A673 (cell line): ENCODE measurements at regions not wholly inside any gene's neighbourhood (a gene's known extent, or its start where the extent isn't known, plus 50 kb on each side); places are given as distances from the start of the nearest gene placed in this dataset.

Experiments used
- BruUV-seq: library from RNA; stranded (reverse); fragments of 400-500 nt; replicated peaks from 2 replicates; lab custom pipeline; 2021; lab: Mats Ljungman, UMichigan
- CTCF ChIA-PET: fragments of 300-600 bp; sonication (Branson Sonifier 250); formaldehyde crosslinking; loops from one replicate; lab custom pipeline; 2022; ENCODE audit warnings: antibody characterized with exemption; lab: Charles Lee
- POLR2A ChIA-PET: fragments of 300-600 bp; sonication (Branson Sonifier 250); formaldehyde crosslinking; loops from one replicate; lab custom pipeline; 2022; ENCODE audit warnings: antibody characterized with exemption; ENCODE audit not compliant: low non-redundant PET; lab: Charles Lee
- DNase-seq: peaks from one replicate; pipeline ENCODE4 v3.0.0-alpha.2; 2015; ENCODE audit warnings: low spot score
- H3K27ac ChIP-seq: fragments of 200-600 bp; sonication (generic); 2 replicates; pipeline ENCODE4 v1.5.1; 2016; ENCODE audit warnings: mixed run types, low read depth, mild to moderate bottlenecking, mixed read lengths, antibody characterized with exemption, low read length; ENCODE audit not compliant: poor library complexity, severe bottlenecking
- H3K27me3 ChIP-seq: fragments of 200-600 bp; sonication (generic); replicated peaks from 2 replicates; pipeline ENCODE4 v1.6.1; 2017; ENCODE audit warnings: mixed run types, low read depth, mild to moderate bottlenecking, mixed read lengths, antibody characterized with exemption, low read length; ENCODE audit not compliant: insufficient read depth, poor library complexity
- H3K36me3 ChIP-seq: fragments of 200-600 bp; sonication (generic); 2 replicates; pipeline ENCODE4 v1.6.1; 2016; ENCODE audit warnings: mixed run types, mild to moderate bottlenecking, mixed read lengths, antibody characterized with exemption, low read length; ENCODE audit not compliant: insufficient read depth, poor library complexity, severe bottlenecking
- H3K4me1 ChIP-seq: fragments of 200-600 bp; sonication (generic); 2 replicates; pipeline ENCODE4 v1.6.1; 2017; ENCODE audit warnings: mixed run types, mild to moderate bottlenecking, mixed read lengths, antibody characterized with exemption, low read length; ENCODE audit not compliant: insufficient read depth, poor library complexity, severe bottlenecking
- H3K4me3 ChIP-seq: fragments of 200-600 bp; sonication (generic); 2 replicates; pipeline ENCODE4 v1.5.1; 2016; ENCODE audit warnings: low read depth, mixed run types, mild to moderate bottlenecking, mixed read lengths, low read length; ENCODE audit not compliant: poor library complexity, severe bottlenecking
- H3K9me3 ChIP-seq: fragments of 200-600 bp; sonication (generic); 2 replicates; pipeline ENCODE4 v1.6.1; 2016; ENCODE audit warnings: mixed run types, low read depth, mild to moderate bottlenecking, mixed read lengths, antibody characterized with exemption, low read length; ENCODE audit not compliant: poor library complexity, severe bottlenecking
- CTCF ChIP-seq: fragments of 300-800, 200-600 bp; sonication (generic); conservative IDR thresholded peaks from 2 replicates; pipeline ENCODE4 v1.5.1; 2017; ENCODE audit warnings: low read depth, mild to moderate bottlenecking, antibody characterized with exemption, low read length, moderate library complexity, mixed read lengths
- EZH2 ChIP-seq: fragments of 200-600 bp; sonication (generic); IDR thresholded peaks from 2 replicates; pipeline ENCODE4 v1.6.1; 2017; ENCODE audit warnings: borderline replicate concordance, low read depth, mild to moderate bottlenecking, mixed read lengths, antibody characterized with exemption, low read length; ENCODE audit not compliant: poor library complexity, severe bottlenecking
- intact Hi-C: fragments of 100-400 bp; cut with micrococcal nuclease; formaldehyde crosslinking; loops from one replicate; pipeline ENCODE4 v1.10.0; 2022; ENCODE audit not compliant: unreplicated experiment

DNA sequence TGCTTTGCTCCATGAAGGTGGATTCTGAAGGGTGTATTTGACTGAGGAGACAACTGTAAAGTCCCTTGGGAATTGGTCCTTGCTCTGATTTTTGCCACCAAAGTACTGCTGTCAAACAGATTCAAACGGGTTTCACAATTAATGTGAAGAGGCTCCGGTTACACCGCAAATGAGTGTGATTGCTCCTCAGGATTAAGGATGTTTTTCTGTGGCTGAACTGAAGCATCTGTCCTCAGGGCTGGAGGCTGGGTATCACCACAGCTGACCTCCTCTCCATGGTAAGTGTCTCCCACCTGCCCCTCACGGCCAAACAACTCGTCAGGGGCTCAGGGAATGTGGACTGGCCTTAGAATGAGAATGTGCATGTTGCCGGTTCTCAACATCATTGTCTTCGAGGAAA lies 130.4 kb upstream of the NDUFV2 start:
- no peaks in the 10 kb centered on the region for H3K4me1 ChIP-seq
- no peaks in the 10 kb centered on the region for H3K9me3 ChIP-seq
- ChIA-PET CTCF (no interaction called here), POLR2A (no interaction called here)
- no peaks in the 10 kb centered on the region for H3K27me3 ChIP-seq
- DNase-seq, result no peak
- no peaks in the 10 kb centered on the region for H3K36me3 ChIP-seq
- no peak overlapping the region for H3K4me3 ChIP-seq
- TF ChIP-seq CTCF (no peak), EZH2 (no peak)
- no TSS peak for BruUV-seq
- H3K27ac ChIP-seq, result no peak overlapping the region
- intact Hi-C loops, result no loop called here

DNA sequence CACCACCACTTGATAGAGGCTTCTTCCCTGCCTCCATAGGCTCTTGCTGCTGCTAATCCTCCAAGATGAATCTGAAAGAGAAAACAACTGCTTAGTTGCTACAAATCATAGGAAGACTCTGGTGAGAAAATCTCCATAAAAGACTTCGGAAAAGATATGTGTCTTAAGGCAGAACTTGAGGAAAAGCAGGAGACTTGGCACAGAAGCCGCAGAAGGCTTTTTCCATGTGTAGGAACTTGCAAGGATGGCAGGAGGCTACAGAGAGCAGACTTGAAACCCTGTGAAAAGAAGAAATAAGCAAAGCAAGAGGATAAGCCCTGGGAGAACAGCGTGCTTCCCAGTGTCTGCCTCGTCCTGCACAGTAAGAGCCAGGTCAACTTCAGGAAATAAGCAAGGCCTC lies 128.2 kb upstream of the NDUFV2 start:
- no peak overlapping the region for H3K27ac ChIP-seq
- BruUV-seq, result no TSS peak
- no peak for DNase-seq
- POLR2A ChIA-PET, result no interaction called here
- H3K27me3 ChIP-seq, result no peaks in the 10 kb centered on the region
- no peaks in the 10 kb centered on the region for H3K9me3 ChIP-seq
- no peaks in the 10 kb centered on the region for H3K4me1 ChIP-seq
- CTCF ChIA-PET, result no interaction called here
- no peaks in the 10 kb centered on the region for H3K36me3 ChIP-seq
- intact Hi-C loops, result no loop called here
- no peak for TF ChIP-seq CTCF
- no peak for TF ChIP-seq EZH2
- H3K4me3 ChIP-seq, result no peak overlapping the region

DNA sequence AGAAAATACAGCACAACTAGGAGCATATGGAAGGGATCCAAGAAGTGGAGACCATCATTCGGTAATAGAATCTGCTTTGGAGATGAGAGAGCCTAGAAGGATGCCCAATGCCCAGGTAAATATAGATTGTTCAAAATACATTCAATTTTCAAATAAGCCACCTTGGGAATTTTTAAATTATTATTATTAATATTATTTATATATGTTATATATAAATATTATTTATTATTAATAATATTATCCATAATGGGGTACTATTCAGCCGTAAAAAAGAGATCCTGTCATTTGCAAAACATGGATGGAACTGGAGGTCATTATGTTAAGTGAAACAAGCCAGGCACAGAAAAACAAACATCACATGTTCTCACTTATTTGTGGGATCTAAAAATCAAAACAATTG lies 127.8 kb upstream of the NDUFV2 start:
- H3K9me3 ChIP-seq, result no peaks in the 10 kb centered on the region
- ChIA-PET CTCF (no interaction called here), POLR2A (no interaction called here)
- no peaks in the 10 kb centered on the region for H3K27me3 ChIP-seq
- intact Hi-C loops, result no loop called here
- BruUV-seq, result no TSS peak
- no peak overlapping the region for H3K4me3 ChIP-seq
- no peaks in the 10 kb centered on the region for H3K4me1 ChIP-seq
- TF ChIP-seq CTCF, result no peak
- TF ChIP-seq EZH2, result no peak
- H3K36me3 ChIP-seq, result no peaks in the 10 kb centered on the region
- DNase-seq, result no peak
- no peak overlapping the region for H3K27ac ChIP-seq
